ENCODE measurements at regions not wholly inside any gene's neighbourhood (a gene's known extent, or its start where the extent isn't known, plus 50 kb on each side); places are given as distances from the start of the nearest gene placed in this dataset.

DNA sequence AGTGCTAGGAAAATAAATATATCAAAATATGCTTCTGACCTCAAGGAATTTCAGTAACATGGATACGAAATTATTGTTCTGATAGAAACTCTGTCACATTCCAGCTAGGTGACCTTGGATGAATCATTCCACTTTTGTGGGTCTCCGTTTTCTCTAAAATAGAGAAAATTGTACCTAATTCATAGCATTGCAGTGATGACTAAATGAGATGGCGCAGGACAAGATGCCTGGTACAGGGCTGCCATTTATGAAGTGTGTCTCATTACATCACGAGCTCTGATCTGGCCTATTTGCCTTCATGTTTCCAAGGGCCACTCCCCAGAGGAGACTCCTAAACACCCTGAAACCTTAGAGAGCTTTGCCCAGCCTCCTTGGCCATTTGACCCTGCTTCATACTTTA, 480.0 kb upstream of the USP24 start:
- no peak for DNase-seq

DNA sequence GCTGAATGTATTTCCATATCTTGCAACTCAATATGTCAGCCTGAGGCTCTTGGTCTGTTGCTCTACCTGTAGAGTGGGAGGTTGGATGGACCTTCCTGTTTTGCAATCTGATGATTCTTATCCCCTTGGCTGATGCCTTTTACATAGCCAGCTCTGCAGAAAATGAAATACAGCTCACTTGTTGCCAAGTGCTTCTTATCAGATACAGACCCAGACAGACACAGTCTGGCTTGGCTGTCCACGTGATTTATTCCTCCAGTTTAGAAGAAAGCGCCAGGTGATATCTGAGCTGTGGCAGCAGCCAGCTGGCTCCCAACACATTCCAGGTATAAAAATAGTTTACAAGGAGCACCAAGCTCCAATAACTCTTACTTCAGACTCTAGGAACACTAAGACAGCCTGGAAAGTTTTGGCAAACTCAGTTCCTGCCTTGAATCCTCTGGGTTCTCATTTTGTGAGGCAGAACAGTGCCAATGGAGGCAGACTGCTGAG, 479.2 kb upstream of the USP24 start:
- DNase-seq: no peak

DNA sequence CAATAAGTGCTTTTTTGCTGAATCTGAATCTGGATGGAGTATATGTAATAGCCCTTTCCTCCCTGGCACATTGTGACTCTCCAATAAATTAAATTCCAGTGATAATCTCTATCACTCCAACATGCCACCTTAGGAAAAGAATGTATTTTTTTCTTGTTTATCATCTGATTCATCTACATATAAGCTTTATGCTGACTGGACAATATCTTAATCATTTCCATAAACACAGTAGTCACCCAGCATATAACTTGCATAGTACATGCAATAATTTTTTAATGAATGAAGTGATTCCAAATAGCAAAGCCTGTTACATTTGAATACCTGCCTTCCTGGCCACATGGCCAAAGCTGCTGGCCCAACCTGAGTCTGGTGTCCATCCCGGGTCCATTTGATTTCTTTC, 477.6 kb upstream of the USP24 start:
- DNase-seq: no peak

DNA sequence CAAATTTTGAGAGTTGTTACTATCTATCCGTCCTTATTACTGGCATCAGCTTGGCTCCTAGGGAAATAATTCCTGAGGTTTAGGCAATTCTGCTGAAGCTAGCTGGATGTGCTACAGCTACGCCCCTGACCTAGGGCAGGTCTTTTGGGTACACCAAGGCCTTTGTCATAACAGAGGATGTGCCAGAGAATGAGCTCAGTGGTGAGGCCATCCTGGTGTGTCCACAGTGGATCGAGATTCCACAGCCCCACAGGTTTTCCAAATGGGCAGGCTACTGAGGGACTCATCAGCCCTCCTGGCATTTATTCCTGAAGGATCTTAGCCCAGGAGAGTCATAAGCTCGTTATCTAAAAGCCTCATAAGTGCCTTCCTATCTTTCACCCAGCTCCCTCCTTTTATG, 475.2 kb upstream of the USP24 start:
- no peak for DNase-seq

DNA sequence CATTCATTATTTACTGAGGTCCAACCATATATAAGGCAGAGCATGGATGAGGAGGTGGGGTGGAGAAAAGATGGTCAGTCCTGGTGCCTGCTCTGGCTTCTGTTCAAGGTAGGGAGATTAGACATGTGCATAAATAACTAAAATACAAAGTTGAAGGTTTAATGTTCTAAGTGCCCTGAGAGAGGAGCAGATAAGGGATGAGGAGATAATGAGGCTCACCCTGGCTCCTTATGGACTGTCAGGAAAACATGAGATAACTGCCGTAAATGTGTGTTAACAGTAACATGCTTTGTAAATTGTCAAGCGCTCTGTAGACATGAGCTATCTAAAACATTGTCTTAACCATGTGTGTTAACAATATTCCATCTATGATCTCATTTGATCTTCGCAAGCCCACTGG, 474.6 kb upstream of the USP24 start:
- DNase-seq: no peak

DNA sequence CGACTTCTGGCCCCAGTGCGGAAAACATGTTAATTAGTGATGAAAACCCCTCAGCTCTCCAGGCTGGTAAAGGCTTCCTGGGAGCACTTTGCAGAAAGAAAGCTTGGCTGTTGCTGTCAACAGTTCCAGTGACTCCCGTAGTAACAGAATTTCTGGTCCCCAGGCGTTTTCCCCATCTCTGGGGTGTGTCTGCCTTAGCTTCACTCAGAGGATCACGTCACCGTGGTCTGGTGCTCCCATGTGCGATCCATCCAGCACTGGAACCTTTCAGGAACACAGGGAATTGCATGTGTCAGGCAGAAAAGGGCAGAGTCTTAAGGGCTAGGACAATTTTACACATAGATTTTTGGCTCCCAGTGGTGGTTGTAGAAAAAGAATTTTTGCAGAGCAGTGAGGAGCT, 470.4 kb upstream of the USP24 start:
- DNase-seq: no peak

DNA sequence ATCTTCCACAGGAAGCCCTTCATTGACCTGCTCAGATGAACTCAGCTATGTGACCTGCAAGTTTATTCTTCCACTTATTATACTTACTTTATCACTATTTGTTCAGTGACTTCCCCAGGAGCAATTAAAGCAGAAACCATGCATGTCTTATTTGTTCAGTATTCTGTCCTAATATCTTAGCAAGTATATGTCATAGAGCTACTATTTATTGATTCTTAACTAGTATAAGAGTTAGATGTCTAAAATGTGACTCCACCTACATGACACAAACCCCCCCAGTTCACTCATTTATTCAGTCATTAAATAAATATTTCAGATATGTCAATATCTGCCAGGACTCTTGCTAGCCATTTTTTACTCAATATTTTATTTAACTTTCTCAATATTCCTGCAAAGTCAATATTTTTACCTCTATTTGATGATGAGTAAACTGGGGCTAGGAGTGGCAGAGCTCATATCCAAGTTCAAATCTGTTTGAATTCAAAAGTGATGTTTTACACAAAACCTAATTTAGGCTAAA, 469.0 kb upstream of the USP24 start:
- no peak for DNase-seq

DNA sequence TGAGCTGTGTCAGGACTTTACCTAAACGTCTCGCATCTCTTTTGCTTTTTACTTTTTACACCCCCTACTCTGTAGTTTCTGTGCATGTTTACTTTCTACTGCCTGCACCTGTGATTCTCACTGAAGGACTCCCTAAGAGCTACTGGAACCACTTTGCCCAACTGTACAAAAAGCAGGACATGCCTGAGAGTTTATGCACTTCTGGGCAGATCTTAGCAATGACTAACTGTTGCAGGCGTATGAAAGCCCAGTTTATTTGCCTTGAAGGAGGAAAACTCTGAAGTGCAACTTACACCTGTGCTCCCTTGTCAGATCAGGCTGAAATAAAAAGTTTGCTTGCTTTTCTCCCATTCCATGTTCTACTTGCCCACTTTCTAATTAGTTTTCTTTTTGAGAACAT, 467.0 kb upstream of the USP24 start:
- DNase-seq: no peak

DNA sequence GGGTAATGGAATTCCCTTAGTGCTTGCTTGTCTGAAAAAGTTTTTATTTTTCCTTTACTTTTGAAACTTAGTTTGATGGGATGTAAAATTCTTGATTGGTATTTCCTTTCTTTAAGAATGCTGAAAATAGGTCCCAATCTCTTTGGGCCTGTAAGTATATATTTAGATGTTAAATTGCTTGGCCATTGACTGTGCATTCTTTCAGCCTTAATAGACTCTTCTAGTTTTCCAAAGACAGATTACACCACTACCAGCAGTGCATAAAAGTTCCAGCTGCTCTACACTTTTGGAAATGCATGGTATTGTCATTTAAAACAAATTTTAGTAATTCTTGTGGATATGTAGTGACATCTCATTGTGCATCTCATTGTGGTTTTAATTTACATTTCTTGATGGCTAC, 464.8 kb upstream of the USP24 start:
- DNase-seq: no peak

DNA sequence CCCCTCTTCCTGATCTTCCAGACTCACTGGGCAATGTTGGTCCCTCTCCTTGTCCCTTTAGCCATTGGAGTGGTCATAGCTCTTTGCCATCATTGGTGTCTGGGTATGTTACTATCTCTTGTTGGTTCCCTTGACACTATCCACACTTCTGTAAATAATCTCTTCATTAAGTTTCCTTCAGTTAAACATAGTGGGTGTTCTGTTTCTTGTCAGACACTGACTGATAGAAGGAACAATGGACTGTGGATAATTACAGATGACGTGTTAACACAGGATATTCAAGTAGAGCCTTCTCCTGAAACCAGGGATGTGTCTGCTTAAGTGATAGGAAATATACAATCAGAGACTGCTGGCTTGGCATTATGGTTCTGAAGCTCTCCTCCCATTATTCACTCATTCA, 458.3 kb upstream of the USP24 start:
- no peak for DNase-seq

DNA sequence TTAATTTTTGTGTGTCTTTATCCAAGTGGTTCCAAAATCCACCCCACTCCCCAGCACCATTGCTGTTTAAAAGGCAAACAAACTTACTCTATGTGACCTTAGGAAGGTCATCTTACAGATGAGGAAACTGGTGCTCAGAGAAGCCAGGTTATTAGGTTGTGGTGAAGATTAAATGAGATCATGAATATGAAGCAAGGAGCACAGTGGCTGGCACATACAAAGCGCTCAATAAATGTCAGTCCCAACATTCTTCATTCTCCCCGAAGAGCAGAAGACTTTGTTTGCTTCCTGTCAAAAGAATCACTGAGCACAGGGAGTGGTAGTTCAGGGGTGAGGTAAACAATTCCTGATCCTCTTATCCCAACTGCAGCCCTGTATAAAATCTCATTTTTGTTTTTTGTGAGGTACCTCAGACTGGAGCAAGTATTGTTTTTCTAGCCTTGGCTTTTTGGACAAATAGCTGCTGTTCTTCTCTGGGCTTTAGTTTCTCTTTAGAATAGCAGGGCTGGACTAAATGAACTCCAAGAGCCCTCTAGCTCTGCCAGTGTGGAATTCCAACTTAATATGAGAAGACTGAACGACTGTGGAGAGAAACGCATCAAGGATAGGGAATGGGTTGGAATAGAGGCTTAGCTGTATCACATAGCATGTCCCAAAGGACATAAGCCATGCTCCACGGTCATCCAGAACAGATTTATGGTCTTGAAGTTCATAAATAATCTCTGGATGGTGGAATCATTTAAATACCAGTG, 455.3 kb upstream of the USP24 start:
- DNase-seq: no peak

DNA sequence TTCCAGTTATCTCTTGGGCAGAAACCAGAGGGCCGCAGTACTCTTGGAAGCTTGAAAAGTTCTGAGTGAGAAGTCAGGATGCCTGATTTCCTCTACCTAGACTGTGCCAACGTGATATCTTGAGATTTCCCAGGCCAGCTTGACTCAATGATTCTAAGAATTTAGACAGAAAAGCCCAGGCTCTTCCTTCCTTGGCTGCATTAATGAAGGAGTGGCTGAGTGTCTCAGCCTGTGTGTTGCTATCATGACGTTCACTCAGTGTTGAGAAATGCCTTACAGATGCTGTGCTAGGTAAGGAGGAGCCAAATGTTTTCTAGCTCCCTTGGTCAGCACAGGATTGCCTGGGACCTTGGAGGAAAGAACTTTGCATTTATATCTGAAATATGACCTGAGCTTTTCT, 454.1 kb upstream of the USP24 start:
- no peak for DNase-seq

DNA sequence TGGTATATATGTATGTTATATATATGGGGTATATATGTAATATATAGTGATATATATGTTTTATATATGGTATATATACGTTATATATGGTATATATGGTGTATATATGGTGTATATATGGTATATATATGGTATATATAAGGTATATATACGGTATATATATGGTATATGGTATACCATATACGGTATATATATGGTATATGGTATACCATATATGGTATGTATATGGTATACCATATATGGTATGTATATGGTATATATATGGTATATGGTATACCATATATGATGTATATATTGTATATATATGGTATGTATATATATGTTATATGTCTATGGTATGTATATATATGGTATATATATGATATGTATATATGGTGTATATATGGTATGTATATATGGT, 447.7 kb upstream of the USP24 start:
- no peak for DNase-seq

DNA sequence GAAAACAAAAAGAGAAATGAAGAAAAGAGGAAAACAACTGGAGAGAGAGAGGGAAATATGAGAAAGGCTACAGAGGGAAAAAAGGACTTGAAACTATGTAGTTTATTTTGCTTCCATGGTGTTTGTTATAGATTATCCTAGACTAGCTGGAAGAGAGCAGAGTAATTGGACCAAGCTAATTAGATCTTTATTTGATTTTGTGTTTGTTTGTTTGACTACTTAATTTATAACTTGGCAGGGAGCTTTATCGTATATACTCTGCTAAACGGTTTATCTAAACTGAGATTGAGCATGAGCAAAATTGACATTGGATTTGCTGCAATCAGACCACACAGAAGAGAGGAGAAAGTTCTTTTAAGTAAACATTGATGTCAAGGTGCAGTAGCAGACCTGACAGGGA, 443.8 kb upstream of the USP24 start:
- no peak for DNase-seq

DNA sequence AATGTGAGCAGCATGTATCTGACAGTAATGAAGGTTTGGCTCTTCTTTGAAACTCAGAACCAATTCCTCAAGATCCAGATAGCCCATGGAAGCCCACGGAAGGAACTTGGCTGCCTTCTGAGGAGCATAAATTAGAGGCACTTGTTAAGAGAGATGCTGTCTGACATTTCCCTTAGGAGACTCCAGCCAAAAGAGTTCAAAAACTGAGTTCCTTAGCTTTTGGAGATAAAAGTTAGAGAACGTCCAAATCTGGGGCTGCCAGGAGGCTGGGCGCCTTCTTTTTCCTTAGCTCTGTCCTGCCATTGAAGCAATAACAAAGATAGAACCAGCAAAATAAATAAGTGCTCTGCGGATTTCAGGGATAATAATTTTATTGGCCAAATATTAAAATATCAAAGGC, 439.6 kb upstream of the USP24 start:
- DNase-seq: no peak

DNA sequence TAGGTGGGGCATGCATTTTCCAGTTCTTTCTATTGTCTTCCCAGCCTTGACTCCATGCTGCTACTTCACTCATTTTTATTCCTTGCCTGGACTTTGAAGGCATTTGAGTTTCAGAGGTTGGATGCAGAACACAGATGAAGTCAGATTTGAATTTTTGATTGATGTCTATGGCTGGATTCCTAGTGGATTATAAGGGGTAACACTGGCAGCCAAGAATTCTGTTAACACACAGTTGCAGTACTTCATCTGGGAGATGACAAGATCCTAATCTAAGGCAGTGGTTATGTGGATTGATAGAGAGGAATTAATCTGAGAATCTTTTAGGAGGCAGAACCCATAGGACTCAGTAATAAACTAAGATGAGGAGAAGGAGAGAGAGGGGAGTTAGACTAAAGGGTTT, 439.0 kb upstream of the USP24 start:
- no peak for DNase-seq

DNA sequence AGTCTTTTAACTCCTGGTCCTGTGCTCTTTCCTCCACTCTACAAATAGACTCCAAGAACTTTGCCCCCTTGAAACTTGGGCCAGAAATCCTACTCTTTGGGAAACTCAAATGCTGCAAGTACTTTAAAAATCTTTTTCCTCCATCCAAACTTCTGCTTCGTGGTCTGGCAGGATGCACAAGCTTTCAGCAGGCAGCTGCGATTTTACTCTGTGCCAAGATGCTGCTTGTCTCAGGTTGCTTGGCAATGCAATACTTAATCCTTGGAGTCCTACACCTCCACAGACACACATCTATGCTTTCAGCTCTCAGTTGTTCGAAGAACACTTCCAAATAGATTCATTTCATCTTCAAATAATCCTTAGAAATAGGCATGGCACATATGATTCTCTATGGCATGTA, 435.3 kb upstream of the USP24 start:
- DNase-seq: no peak

DNA sequence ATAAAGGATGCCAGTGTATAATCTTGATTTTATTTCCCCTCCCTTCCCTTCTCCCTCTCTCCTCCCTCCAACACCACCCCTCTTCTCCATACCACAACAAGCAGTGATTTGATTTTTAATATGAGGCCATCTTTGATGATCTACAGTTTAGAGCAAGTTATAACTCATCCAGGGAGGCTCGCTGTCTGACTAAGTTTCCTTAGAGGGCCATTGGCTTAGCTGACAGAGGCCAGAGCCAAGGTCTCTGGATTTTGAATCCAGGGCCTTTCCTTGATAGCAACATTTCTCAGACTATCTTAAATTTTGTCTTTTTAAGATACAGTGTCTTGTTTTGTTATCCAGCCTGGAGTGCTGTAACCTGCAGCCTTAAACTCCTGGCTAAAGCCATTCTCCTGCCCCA, 431.0 kb upstream of the USP24 start:
- no peak for DNase-seq

DNA sequence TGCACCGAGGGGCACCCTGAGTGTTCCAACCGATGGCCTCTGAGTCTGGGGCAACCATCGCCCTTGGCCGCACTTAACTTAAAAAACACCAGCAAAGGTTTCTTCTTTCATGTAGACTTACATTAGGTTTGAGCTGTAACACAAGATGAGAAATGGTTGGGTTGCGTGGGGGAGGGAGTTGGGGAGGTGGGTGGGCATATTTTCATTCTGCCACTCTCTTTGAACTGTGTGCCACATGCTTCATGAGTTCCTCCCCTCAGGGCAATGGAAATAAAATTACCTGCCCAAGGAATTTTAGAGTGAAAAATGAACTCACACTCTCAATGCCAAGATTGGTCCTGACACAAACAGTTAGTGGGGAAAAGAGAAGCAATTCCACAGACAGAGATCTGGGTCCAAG, 430.1 kb upstream of the USP24 start:
- DNase-seq: no peak

DNA sequence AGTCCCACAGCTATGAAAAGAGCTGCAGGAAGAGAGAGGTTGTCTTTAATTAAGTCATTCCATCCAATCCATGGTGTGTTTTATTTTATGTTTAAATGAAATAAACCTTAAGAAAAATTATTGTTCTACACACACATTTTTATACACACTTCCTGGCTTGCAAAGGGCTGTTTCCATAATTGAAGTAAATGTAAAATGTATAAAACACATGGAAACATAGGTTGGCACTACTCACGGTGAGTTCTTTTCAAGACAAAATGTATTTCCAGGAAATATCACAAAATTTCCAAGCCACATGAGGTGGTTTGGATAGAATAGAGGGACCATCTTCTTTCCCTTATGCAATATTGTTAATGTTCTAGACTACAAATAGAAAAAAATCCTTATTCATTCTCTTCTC, 426.8 kb upstream of the USP24 start:
- DNase-seq: no peak

DNA sequence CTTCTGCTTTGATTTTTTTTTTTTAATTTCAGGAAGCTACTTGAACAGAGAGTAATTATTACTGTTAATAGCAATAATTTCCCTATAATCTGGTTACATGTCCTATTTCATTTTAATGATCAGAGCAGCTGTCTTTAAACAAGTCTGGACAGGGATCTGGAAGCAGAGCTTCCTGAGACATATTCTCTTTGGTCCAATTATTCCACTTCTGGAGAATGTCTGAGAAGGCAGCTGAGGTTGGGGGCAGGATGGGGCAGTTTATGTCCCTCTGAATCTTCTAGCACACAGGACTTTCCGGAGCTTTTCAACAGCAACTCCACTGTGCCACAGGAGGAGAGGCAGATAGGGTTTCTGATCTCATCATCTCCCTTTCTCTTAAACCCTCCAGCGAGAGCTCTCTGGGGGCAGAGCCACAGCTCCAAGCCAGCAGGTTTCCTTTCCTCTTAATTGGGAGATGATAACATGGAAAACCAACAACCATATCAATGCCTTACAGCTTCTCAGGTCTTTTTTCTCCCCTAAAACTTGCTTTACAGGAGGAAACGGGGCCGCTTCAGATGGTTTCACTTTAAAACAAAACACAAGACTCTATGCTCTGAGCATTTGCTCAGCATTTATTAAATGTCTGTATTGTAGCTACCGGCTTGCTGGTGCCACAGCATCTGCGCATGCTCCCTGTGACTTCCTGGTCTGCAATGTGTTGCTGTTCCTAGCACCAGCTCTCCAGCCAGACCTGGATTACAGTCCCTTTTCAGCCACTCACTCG, 425.7 kb upstream of the USP24 start:
- peak; percentile 18 to 26 for DNase-seq

DNA sequence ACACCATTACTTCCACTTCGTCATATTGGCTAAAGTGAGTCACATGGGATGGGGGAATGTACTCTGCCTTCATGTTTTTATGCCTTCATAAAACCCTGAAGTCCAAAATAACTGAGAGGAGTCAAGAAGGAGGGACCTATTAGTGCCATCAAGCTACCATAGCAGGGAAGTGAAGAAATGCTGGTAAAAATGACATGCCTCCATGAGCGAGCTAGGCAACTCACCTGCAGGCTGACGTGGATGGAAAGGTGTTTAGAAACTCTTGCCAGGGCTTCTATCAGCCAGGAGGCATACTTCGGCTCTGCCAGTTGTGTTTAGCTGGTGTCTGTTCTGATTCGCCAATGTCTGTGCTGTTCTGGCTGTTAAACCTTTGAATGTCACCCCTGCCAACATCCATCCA, 424.4 kb upstream of the USP24 start:
- DNase-seq: no peak

DNA sequence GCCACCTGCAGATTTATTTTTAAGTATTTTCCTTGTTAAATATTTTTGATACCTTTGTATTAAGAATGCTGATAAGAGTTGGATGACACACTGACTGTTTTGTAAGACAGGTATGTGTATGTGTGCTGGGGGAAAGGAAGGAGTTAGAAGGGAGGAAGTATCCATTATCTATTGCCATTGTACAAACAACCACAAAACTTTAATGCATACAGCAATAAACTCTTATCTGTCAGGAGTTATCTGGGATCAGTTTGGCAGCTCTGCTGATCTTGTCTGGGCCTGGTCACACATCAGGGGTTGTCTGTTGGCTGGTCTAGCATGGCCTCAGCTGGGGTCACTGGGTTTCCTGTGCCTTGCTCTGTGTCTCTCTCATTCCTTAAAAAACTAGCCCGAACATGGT, 423.9 kb upstream of the USP24 start:
- no peak for DNase-seq

DNA sequence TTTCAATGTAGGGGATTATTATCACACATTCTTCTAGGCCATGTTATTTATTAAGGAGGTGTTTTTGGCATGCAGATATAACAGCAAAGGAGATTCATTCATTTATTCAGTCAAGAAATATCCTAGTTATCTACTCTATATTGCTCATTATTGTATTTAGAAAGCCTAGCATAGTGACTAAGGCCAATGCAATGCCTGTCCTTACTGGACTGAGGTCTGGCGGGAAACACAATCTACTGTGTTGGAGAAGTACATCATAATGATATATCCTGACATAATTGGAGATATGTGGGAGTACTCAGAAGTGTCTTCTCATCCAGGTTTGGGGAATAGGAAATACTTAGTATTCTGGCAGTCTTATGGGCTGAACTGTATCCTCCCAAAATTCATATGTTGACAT, 421.5 kb upstream of the USP24 start:
- DNase-seq: no peak

DNA sequence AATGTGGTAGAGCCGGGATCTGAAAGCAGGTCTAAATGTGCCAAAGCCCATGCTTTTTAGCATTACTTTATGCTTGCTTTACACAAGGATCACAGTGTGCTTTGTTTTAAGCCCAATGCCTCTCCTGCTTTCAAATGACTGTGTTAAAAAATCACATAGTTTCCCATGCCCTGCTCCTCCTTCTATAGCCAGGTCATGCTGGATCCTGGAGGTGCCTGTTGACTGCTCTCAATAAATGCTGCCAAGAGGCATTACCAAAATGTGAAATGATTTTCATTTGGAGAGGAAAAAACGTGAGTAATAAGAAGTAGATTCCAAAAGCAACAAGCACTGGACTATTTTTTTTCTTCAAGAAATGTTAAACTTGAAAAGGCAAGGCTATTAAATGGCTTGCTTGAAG, 420.7 kb upstream of the USP24 start:
- DNase-seq: no peak
